ENCODE measurements at regions not wholly inside any gene's neighbourhood (a gene's known extent, or its start where the extent isn't known, plus 50 kb on each side); places are given as distances from the start of the nearest gene placed in this dataset.

DNA sequence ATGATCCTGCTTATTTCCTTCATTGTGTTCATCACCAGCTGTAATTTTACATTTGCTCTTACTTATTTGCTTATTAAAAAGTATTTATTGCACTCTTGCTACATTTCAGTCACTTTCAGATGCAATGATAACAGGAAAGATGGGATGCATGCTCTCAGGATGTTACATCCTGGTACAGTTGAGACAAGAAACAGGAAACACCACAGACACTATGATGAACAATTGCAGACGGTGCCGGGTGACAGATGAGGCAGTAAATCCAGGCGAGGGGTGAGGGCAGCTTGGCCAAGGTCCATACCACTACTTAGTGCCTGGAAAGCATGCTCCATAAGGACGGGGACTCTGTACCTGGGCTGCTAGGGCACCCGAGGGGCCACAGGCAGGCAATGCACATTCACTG is 156.6 kb upstream of the RAB4A start:
- no peak for TF ChIP-seq CTCF (IDR thresholded peaks at IDR 0.05)
- no peak for TF ChIP-seq POLR2A (IDR thresholded peaks at IDR 0.05)
- peak; percentile 53 for TF ChIP-seq EP300 (IDR thresholded peaks at IDR 0.05; ENCODE audit: low read depth)
- TF ChIP-seq POLR2AphosphoS5 (IDR thresholded peaks at IDR 0.05): peak; percentile 75 to 93 (median 84)
- in situ Hi-C loops (cut with MboI; ENCODE audit: low pct_ligation_motif_present in 1 of 4, low pct_unique_long_range_greater_than_20kb in 1 of 4, low sequenced_read_pairs in 3 of 4) (no loop called here), intact Hi-C loops (cut with DNase I; ENCODE audit: low total_unique reads) (loop anchor here (10.0 kb wide), 1 partner anchor 320 kb away; no protein-coding TSS in a partner anchor)
- Histone ChIP-seq H3K4me3 (no peak overlapping the region), H3K9me3 (no peaks in the 10 kb centered on the region), H3K27me3 (no peaks in the 10 kb centered on the region), H3K27ac (peak overlapping the region; percentile 5 to 82 (median 38)), H3K36me3 (no peaks in the 10 kb centered on the region), H3K4me1 (peaks cover 9 to 33% (median 11%) of the 10 kb centered on the region in 4 donors)
- DNase-seq: no peak
- 20 to 39% methylated on average over 3 to 5 of the region's 5 CpGs for WGBS, 2 donors (ENCODE audit: low coverage in 1 of 2)

DNA sequence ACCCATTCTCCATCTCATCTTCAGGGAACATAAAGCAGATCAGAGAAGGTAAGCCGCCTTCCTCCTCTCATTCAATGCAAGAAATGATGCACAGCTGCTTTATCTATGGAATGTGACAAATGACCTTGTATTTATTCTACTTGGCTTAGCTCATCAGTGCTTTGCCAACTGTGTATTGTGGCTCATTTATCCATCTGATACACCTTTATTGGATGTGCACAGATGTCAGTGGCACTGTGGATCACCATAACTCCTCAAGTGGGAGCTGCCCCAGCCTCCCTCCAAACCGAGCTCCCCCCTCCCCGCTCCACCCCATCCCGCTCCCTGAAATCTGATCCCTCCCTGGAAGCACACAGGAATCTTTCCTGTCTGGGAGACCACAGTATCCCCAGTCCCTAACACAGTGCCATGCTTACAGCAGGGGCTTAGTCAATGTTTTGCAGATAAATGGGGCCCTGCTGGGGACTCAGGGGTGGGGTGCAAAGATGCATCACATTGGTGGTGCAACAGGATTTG is 156.0 kb upstream of the RAB4A start:
- Histone ChIP-seq H3K4me1 (peaks cover 4 to 27% (median 7%) of the 10 kb centered on the region in 4 donors), H3K9me3 (no peaks in the 10 kb centered on the region), H3K27me3 (no peaks in the 10 kb centered on the region), H3K36me3 (no peaks in the 10 kb centered on the region), H3K4me3 (no peak overlapping the region), H3K27ac (peak overlapping the region; percentile 5 to 82 (median 56))
- TF ChIP-seq CTCF (IDR thresholded peaks at IDR 0.05) (no peak), POLR2AphosphoS5 (IDR thresholded peaks at IDR 0.05) (no peak), POLR2A (IDR thresholded peaks at IDR 0.05) (no peak), EP300 (IDR thresholded peaks at IDR 0.05; ENCODE audit: low read depth) (no peak)
- in situ Hi-C loops (cut with MboI; ENCODE audit: low pct_ligation_motif_present in 1 of 4, low pct_unique_long_range_greater_than_20kb in 1 of 4, low sequenced_read_pairs in 3 of 4) (no loop called here), intact Hi-C loops (cut with DNase I; ENCODE audit: low total_unique reads) (loop anchor here (10.0 kb wide), 1 partner anchor 320 kb away; no protein-coding TSS in a partner anchor)
- WGBS, 2 donors (ENCODE audit: low coverage in 1 of 2): 59 to 89% methylated on average over 3 to 4 of the region's 4 CpGs
- no peak for DNase-seq

- Histone ChIP-seq H3K36me3 (no peaks in the 10 kb centered on the region), H3K27me3 (no peaks in the 10 kb centered on the region), H3K9me3 (no peaks in the 10 kb centered on the region), H3K4me3 (no peak overlapping the region), H3K4me1 (peaks cover 4 to 26% (median 7%) of the 10 kb centered on the region in 4 donors), H3K27ac (peak overlapping the region; percentile 58 to 82 (median 68))
- TF ChIP-seq POLR2A (IDR thresholded peaks at IDR 0.05): no peak
- peak; percentile 47 to 74 (median 68) for TF ChIP-seq POLR2AphosphoS5 (IDR thresholded peaks at IDR 0.05)
- TF ChIP-seq CTCF (IDR thresholded peaks at IDR 0.05): no peak
- TF ChIP-seq EP300 (IDR thresholded peaks at IDR 0.05; ENCODE audit: low read depth): peak; percentile 89
- DNase-seq: peak; percentile 68
- 71% methylated on average over 16 of the region's 16 CpGs; no CpG with 5 or more reads in 1 of the 2 donors for WGBS, 2 donors (ENCODE audit: low coverage in 1 of 2)
- in situ Hi-C loops (cut with MboI; ENCODE audit: low pct_ligation_motif_present in 1 of 4, low pct_unique_long_range_greater_than_20kb in 1 of 4, low sequenced_read_pairs in 3 of 4): no loop called here
- intact Hi-C loops (cut with DNase I; ENCODE audit: low total_unique reads): loop anchor here (10.0 kb wide), 1 partner anchor 321 kb away; no protein-coding TSS in a partner anchor
These were observed 154.8 kb upstream of the RAB4A start for GRCh38 chr1:229116114-229116513.

DNA sequence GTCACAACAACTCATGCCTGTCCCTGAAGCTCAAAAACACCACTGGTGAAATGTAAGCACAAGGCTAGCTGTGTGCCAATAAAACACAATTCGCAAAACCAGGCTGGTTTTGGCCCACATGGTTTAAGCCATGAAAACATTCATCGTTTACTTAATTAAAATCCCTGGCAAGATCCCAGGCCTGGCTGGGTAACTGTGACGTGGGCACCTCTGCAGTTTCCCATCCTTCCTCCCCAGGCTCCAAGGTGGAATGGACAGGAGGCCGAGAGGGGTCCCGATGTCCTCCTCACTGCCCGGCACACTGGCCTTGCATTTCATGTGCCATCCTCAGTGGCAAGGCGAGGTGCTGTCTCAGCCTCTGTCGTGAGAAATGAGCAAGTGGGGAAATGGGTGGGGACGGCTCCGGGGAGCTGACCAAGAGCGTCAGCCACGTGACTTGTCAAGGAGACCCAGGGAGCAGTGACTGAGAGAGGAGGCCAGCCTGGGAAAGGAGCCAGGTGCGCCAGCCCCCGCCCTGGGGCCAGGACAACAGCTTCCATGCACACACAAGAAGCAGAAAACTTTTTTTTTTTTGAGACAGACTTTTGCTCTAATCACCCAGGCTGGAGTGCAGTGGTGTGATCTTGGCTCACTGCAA is 153.1 kb upstream of the RAB4A start:
- in situ Hi-C loops (cut with MboI; ENCODE audit: low pct_ligation_motif_present in 1 of 4, low pct_unique_long_range_greater_than_20kb in 1 of 4, low sequenced_read_pairs in 3 of 4): no loop called here
- Histone ChIP-seq H3K27ac (peak overlapping the region; percentile 21 to 82 (median 68)), H3K4me3 (no peak overlapping the region), H3K36me3 (no peaks in the 10 kb centered on the region), H3K27me3 (no peaks in the 10 kb centered on the region), H3K4me1 (peaks cover 4 to 22% (median 7%) of the 10 kb centered on the region in 4 donors), H3K9me3 (no peaks in the 10 kb centered on the region)
- intact Hi-C loops (cut with DNase I; ENCODE audit: low total_unique reads): loop anchor here (1.0 to 10.0 kb wide), 2 partner anchors 323 to 382 kb away; partner anchors contain the start of gene RHOU
- peak; percentile 65 for DNase-seq
- 10 to 28% methylated on average over 4 to 14 of the region's 14 CpGs for WGBS, 2 donors (ENCODE audit: low coverage in 1 of 2)
- TF ChIP-seq CTCF (IDR thresholded peaks at IDR 0.05): no peak
- peak in 2 of 3 donors; percentile 18 to 49 for TF ChIP-seq POLR2AphosphoS5 (IDR thresholded peaks at IDR 0.05)
- peak; percentile 54 for TF ChIP-seq EP300 (IDR thresholded peaks at IDR 0.05; ENCODE audit: low read depth)
- TF ChIP-seq POLR2A (IDR thresholded peaks at IDR 0.05): no peak
